ENCODE measurements at regions not wholly inside any gene's neighbourhood (a gene's known extent, or its start where the extent isn't known, plus 50 kb on each side); places are given as distances from the start of the nearest gene placed in this dataset.
"Not testable (repeated sequence)": the region's sequence is repeated elsewhere in the genome, so short reads cannot be mapped to it uniquely, and the experiment has no call there.

DNA sequence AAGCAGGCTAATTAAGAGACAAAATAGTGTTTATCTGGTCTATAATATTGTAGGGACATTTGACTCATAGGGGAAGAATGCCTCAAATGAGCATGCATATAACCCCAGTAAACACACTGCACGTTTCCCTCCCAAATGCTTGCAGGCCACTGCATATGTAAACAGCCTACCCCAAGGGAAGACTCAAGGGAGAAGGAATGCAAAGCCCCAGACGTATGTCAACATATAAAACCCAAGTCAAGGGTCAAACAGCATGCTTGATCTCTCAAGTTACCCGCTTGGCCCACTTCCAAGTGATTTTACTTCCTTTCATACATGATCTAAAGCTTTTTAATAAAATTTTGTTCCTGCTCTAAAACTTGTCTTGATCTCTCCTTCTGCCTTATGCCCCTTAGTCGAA lies 1090.0 kb downstream of the OTOL1 start:
- no peak for DNase-seq

DNA sequence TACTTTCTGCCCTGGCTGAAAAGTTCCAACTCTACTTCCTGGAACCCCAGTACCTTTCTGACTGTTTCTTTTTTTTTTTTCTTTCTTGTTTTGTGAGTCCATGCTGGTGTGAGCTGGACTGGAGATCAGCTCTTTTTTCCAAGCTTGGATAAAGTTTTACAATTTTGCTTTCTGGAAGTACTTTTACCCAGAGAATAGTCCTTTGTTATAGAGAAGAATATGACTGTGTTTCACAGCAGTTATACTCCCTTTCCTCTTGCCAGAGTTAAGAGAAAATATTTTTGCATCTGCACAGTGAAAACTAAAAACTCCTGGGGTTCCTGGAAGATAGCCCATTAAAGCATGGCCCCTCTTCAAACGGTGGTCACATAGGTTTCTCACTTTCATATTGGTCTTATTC lies 1100.6 kb downstream of the OTOL1 start:
- no peak for DNase-seq

DNA sequence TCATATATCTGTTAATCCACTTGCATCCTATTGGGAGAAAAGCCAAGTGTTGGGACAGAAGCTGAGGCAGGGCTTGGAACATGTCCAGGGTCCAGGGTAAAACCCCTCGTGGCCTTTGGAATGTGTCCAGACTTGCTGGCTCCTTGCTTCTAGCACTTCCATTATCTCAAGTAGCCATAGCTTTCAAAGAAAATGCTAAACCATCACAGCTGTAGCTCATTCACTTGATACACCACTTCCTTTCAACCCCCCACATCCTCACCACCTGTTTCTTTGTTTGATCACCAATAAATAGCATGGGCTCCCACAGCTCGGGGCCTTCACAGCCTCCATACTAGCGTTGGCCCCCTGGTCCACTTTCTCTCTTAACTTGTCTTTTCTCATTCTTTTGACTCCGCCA lies 1101.9 kb downstream of the OTOL1 start:
- DNase-seq = not testable (repeated sequence)

DNA sequence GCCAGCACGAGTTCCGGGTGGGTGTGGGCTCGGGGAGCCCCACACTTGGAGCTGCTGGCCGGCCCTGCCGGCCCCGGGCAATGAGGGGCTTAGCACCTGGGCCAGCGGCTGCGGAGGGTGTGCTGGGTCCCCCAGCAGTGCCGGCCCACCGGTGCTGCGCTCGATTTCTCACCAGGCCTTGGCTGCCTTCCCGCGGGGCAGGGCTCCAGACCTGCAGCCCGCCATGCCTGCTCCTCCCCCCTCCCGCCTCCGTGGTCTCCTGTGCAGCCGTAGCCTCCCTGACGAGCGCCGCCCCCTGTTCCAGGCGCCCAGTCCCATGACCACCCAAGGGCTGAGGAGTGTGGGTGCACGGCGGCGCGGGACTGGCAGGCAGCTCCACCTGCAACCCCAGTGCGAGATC lies 1103.1 kb downstream of the OTOL1 start:
- not testable (repeated sequence) for DNase-seq

DNA sequence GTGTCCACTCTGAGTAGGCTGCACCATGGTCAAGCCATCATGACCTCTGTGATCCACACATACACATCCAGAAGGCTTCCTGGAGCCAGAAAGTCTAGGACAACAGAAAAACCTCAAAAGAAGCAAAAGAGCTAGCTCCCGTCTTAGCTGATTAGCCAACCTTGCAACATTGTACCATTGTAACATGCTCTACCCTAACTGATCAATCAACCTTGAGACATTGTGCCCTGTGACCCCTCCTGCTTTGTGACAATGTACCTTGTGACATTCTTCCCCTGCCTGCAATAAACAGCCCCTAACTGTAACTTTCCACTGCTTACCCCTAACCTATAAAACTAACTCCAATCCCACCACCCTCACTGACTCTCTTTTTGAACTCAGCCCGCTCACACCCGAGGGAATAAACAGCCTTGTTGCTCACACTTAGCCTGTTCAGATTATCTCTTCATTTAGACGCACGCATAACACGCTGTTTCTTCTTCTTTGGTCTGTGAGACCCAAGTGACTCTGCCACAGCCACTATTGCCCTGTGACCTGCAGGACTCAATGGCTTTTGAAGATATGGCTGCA lies 1104.6 kb downstream of the OTOL1 start:
- no peak for DNase-seq

DNA sequence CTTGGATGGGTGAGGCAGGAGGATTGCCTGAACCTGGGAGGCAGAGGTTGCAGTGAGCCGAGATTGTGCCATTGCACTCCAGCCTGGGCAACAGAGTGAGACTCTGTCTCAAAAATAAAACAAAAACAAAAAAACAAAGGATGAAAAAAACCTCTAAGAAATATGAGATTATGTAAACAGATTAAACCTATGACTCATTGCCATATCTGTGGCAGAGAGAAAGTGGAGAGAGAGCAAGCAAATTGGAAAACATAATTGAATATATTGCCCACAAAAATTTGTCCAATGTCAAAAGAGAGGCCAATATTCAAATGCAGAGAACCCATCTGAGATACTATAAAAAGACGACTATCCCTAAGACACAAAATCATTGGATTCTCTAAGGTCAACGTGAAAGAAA lies 1106.0 kb downstream of the OTOL1 start:
- no peak for DNase-seq

DNA sequence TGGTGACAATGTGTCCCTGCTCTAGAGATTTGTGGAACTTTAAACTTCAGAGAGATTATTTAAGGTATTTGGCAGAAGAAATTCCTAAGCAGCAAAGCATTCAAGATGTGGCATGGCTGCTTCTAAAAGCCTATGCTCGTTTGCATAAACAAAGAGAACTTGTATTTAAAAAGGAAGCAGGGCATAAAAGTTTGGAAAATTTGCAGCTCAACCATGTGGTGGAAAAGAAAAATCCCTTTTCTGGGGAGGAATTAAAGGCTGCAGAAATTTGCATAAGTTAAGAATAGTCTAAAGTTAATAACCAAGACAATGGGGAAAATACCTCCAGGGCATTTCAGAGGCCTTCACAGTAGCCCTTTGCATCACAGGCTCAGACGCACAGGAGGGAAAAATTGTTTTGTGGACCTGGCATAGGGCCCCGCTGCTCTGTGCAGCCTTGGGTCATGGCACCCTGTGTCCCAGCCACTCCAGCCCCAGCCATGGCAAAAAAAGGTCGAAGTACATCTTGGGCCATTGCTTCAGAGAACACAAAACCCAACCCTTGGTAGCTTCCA lies 1109.1 kb downstream of the OTOL1 start:
- no peak for DNase-seq

DNA sequence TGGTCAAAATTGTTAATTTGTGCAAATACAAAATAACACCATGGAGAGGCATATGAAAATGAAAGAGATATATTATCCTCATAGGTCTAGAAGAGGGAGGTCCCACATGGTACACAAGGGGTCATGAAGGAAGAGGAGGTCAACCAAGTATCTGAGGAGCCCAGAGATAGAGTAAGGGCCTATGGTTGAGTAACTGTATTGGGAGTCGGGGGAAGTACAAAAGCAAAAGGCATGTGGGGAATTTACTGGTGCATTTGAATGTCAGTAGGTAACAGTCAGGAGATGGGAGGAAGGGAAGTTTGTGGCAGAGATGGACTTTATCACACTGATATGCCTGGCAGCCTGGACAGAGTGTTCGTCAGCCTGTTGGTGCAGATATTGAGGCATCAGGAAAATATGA lies 1113.7 kb downstream of the OTOL1 start:
- no peak for DNase-seq

DNA sequence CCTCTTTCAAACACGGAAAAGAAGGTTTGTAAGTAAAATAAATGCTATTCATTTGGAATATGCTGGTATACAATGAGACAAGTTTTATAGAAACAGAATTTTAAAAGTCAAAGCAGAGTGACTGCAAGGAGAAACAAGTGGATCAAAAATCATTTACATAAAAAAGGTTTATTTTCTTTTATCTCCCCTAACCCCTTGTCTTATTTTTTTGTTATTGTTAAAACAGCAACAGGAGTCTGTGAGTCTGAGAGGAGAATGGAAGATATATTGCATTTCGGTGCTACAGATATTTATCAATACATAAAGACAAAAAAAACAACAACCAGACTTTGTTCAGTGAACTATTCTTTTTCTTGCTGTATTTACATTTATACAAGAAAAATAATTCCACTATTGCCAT lies 1116.4 kb downstream of the OTOL1 start:
- DNase-seq = no peak

DNA sequence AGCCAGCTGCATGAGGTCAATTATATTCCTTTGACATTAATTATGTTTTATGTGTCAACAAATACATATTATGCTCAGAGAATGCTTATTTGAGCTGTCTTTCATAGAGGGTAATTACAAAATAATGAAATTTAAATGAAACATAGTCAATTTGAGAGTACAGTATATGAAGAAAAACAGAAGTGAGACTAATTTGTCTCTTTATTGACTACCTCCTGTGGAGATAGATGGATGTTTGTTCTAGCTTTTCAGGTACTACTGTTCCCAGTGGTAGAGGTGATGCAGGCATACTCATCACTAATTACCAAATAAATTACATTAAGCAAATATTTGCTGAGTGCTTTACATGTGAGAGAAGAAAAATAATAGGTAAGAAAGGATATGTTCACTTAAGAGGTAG lies 1129.6 kb downstream of the OTOL1 start:
- DNase-seq = no peak

DNA sequence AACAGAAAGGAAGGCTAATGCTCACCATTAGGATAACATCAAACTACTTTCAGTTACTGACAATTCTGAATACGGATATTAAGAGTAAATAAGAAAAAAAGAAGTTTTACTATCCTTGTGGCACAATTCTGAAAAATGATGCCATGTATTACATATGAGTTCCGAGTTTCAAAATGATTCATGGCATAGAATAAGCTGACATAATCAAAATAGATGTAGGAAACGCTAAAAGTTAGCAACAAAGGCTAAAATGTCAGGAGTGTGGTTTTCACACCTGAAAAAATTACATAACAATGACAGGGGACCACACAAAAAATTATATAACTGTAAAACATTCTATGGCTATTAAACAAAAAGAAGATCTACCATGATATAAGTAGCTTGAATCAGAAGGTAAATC lies 1131.9 kb downstream of the OTOL1 start:
- no peak for DNase-seq

DNA sequence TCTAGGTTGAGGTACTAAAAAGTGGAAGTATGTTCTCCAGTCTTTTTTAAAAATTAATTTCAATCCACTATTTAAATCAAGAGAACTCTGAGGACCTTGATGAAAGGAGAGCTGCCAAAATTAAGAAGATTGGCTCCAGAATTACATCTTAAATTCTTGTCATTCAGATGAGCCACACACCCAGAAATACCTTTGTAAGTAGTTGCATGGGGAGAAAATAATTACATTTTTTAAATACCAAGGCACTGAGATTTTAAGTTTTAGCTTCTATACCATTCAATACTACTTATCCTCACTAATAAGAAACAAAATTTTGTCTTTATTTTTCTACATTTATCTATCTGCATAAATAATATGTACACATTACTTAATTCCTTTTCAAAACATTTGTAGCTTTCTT lies 1132.8 kb downstream of the OTOL1 start:
- no peak for DNase-seq

DNA sequence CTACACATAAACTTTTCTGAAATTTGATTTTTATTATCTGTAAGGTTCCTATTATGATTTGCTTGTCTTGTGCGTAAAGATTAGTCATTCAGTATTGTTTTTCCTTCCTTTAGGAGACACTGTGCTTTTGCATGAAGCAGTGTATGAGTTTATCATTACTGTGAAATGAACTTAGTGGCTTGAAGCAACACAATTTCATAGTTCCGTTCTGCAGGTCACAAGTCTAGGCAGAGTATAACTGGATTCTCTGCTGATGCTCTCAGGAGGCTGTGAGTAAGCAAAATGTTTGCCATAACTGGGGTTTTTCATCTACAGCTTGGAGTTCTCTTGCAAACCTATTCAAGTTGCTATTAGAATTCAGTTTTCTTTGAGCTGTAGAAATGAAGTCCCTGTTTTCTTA lies 1136.1 kb downstream of the OTOL1 start:
- no peak for DNase-seq

DNA sequence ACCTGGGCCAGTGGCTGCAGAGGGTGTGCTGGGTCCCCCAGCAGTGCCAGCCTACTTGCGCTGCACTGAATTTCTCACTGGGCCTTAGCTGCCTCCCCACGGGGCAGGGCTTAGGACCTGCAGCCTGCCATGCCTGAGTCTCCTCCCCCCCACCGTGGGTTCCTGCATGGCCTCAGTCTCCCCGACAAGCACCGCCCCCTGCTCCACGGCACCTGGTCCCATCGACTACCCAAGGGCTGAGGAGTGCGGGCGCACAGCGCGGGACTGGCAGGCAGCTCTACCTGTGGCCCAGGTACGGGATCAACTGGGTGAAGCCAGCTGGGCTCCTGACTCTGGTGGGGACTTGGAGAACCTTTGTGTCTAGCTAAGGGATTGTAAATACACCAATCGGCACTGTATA lies 1143.6 kb downstream of the OTOL1 start:
- not testable (repeated sequence) for DNase-seq

DNA sequence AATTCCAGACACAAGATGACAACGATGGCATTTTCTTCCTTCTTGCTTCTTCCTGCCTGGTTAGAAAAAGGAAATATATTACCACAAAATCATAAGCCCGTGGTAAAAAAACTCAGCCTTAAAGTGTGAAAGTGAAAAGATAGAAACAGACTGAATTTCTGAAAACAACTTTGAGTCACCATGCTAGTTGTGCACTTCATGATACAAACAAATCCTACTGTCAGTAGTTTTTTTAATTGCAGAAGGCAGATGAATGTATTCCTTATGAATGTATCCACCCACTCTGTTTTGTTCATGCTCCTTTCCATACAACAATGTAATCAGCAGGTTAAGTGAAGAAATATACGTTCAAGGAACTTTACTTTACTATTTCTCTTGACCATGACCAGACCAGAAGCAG lies 1144.7 kb downstream of the OTOL1 start:
- no peak for DNase-seq

DNA sequence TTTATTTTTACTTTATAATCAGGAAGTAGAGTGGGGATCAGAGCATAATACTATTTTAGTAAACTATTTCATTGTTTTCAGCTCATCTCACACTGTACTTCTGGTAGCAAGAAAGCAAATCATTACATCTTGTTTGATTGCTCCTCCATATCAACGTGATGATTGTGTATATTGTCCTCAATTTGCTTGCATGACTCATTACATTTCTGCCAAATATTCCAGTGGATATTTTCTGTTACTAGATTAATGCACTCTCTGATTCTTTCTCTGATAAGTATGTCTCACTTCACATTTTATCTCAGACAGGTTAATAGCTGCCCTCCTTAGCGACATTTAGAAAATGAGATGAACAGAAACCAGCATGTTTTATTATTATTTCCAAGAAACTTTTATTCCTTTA lies 1145.3 kb downstream of the OTOL1 start:
- no peak for DNase-seq

DNA sequence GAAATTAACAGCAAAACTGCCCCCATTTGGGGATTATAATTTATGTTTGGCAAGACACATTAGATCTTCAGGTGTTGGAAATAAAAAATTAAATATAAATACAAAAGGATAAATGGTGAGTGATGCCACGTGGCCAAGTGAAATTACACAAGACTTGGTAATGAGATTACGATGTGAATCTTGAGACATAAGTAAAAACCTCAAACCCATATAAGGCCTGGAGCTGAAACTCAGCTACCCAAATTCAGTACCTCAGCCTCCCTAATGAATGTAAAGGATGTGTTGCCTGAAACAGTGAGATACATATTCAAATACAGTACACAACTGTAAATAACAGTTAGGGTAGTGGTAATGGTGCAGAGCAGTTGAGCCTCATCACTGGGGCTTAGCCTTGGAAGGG lies 1146.6 kb downstream of the OTOL1 start:
- no peak for DNase-seq

DNA sequence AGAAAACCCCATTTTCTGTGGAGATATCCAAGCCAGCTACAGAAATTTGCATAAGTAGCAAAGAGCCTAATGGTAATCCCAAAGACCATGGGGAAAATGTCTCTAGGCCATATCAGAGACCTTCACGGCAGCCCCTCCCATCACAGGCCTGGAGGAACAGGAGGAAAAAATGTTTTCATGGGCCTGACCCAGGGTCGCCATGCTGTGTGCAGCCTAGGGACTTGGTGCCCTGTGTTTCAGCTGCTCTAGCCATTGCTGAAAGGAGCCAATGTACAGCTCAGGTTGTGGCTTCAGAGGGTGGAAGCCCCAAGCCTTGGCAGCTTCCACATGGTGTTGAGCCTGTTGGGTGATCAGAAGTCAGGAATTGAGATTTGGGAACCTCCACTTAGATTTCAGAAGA lies 1150.7 kb downstream of the OTOL1 start:
- DNase-seq = no peak

DNA sequence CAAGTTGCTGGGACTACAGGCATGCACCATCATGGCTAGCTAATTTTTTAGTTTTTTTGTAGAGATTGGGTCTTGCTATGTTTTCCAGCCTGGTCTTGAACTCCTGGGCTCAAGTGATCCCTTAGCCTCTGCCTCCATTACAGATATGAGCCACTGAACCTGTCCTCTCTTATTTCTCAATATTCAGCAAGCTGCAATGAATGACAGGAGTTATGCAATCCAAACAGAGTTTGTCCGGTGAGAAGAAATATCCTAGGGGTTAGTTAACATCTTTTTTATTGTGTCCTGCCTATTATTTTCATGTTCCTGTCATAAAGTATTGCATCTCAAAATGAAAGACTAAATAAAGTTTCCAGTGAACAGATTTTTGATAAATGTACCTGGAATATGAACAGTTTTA lies 1161.4 kb downstream of the OTOL1 start:
- DNase-seq = no peak

DNA sequence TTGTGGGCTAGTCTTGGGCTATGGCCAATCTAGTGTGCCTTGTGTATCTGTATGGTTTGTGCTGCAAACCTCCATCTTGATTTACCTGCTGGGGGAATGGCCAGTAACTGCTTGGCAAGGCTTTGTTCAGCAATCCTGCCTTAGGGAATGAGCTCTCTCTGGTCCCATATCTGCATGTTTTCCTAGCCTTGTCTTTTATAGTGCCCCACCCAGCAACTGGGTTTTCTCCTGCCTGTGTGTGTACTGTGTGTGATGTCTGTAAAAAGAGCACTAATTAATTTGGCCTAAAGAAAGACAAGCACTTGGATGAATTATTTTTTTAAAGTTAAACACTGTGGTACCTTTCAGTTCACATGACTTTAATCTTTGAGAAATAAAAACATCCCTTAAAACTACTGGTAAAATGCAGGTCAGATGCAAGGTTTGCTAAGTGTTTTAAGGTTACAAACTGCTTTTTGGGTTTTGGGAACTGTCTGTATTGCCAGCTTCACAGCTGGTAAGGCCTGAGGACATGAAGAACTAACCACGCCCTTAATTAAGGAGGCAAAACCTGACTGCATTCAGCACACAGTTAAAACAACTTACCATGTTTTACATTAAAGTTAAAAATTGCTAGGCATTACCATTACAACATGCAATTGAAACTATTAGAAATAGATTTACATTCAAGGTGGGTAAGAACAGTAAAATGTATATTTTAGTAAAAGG lies 1169.2 kb downstream of the OTOL1 start:
- no peak for DNase-seq

DNA sequence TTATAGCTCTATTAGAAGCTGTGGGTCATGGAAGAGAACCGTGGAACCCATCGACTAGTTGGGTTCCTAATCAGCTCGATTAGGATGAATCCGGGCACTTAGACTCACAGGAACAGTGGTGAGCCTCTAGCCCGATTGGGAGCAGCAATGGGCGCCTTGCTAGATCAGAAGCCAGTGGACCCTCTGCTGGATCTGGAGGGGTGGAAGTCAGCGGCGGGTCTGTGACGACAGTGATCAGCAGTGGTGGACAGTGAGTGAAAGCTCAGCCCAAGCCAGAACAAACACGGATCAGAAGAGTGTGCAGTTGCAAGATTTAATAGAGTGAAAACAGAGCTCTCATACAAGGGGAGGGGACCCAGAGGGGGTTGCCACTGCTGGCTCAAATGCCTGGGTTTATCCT lies 1170.2 kb downstream of the OTOL1 start:
- DNase-seq = no peak

DNA sequence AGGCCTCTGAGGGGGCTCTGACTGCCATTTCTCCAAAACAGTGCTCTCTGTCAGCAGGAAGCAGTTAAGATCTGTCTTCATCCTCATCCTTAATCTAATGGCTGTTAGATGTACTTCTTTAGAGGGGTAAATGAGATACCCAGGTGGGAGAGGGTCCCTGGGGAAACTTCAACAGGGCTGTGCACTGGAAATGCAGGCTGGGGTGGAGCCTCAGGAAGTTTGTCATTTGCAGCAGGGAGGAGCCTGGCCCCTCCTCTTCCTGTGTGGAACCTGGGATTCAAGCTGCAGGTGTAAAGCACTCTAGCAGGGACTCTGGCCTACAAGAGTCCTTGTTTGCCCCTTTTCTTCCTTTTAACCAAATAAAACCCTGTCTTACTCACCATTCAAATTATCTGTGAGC lies 1173.6 kb downstream of the OTOL1 start:
- no peak for DNase-seq

DNA sequence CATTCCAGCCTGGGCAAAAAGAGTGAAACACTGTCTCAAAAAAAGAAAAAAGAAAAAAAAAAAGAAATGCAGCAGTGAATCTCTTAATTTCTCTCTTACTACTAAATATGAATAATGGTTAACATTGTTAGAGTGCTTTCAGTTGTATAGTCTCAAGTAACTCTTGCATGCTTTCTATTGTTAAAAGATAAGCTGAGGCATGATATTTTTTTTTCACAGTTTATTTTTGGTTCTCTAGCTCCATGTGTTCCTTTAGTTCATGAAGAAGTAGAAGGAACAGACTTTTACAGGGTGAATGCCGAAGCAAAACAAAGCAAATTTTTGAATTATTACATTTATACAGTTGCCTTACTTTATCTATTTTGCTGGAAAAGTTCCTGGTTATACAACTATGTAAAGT lies 1180.9 kb downstream of the OTOL1 start:
- DNase-seq = no peak

DNA sequence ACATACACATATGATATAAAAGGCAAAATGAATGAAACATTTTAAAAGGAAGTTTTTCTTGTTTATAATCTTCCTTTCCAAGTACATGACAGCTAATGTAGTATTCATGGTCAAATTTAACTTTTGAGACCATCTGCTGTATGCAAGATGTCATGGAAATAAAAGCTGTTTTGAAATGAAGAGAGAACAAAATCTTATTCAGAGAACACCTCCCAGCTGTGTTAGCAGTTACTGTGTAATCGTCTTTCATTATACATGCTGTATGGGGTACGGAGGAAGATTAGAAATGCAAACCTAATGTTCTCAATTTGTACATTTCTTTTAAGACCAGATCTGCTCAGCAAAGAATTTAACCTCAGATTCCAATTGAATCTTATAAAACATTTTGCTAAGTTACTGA lies 1182.3 kb downstream of the OTOL1 start:
- DNase-seq = no peak

DNA sequence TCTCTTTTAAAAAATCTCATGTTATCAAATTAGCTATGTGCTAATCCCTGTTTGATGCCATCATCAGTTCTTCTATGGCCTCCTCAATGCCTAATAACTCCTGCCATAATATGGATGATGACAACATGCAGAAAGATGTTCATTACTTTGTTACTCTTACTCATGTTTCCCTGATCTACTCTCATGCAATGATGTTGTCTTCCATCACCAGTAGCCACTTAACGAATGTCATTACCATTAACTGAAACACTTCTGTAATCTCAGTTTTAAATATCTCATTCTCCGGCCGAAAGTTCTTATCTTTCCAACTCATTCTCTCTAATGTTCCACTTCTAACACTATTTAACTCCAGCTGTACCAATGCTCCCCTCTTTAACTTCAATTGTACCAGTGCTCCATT lies 1187.7 kb downstream of the OTOL1 start:
- DNase-seq = no peak
